Naive B cell (primary cell): ENCODE measurements at regions not wholly inside any gene's neighbourhood (a gene's known extent, or its start where the extent isn't known, plus 50 kb on each side); places are given as distances from the start of the nearest gene placed in this dataset.
"Not testable (repeated sequence)": the region's sequence is repeated elsewhere in the genome, so short reads cannot be mapped to it uniquely, and the experiment has no call there.

Experiments
- ATAC-seq, 2 donors: fragments of 150-1000 bp; cut with Tn5 transposase; 2 replicates each; pipeline ENCODE4 v1.10.0; 2021; ENCODE audit warnings: low read depth in 2 of 2, mild to moderate bottlenecking in 2 of 2, moderate library complexity in 2 of 2
- DNase-seq: peaks from one replicate; pipeline ENCODE4 v3.0.0; 2022
- H3K27ac Mint-ChIP-seq, 6 donors: one replicate each; pipeline ENCODE4 v1.8.0; 2020 to 2022; ENCODE audit warnings: mild to moderate bottlenecking in 6 of 6, mixed read lengths in 6 of 6, moderate library complexity in 5 of 6, inconsistent platforms in 2 of 6
- H3K27me3 Mint-ChIP-seq, 3 donors: one replicate each; pipeline ENCODE4 v1.8.0; 2021 to 2022; ENCODE audit warnings: mixed read lengths in 3 of 3, mild to moderate bottlenecking in 1 of 3
- H3K36me3 Mint-ChIP-seq, 2 donors: one replicate each; pipeline ENCODE4 v1.8.0; 2020 to 2022; ENCODE audit warnings: mixed read lengths in 2 of 2, inconsistent platforms in 1 of 2, mild to moderate bottlenecking in 1 of 2
- H3K4me1 Mint-ChIP-seq, 3 donors: one replicate each; pipeline ENCODE4 v1.8.0; 2020 to 2022; ENCODE audit warnings: mixed read lengths in 3 of 3, inconsistent platforms in 1 of 3, mild to moderate bottlenecking in 1 of 3, moderate library complexity in 1 of 3
- H3K4me3 Mint-ChIP-seq, 8 donors: one replicate each; pipeline ENCODE4 v1.8.0; 2020 to 2022; ENCODE audit warnings: mild to moderate bottlenecking in 8 of 8, mixed read lengths in 8 of 8, moderate library complexity in 8 of 8, inconsistent platforms in 2 of 8
- H3K9me3 Mint-ChIP-seq, 7 donors: one replicate each; pipeline ENCODE4 v1.8.0; 2020 to 2022; ENCODE audit warnings: mixed read lengths in 7 of 7, mild to moderate bottlenecking in 5 of 7, inconsistent platforms in 2 of 7, moderate library complexity in 1 of 7

DNA sequence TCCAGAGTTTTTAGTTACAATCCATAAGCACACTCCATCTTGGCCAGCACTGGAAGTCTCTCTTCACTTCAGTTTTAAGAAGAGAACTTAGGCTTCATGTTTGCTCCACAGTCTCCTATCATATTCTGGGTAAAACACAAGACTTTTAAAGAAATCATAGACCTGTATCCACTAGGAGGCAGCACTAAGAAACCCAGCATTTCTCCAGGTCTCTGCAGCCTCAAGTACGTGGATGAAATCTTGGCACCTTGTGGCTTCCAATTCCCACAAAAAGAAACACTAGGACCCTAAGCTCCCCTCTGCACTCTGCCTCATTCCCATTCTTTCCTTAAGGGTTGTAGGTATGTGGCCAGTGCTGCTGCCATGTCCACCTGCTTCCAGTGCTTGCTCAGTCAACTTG, 367.3 kb upstream of the CASK start:
- Mint-ChIP-seq H3K27ac (no peak overlapping the region), H3K36me3 (no peaks in the 10 kb centered on the region), H3K4me3 (no peak overlapping the region), H3K27me3 (no peaks in the 10 kb centered on the region), H3K4me1 (peaks cover 0 to 10% (median 6%) of the 10 kb centered on the region in 3 donors), H3K9me3 (peaks cover 0 to 7% (median 0%) of the 10 kb centered on the region in 7 donors)
- ATAC-seq (no peak), DNase-seq (no peak)

DNA sequence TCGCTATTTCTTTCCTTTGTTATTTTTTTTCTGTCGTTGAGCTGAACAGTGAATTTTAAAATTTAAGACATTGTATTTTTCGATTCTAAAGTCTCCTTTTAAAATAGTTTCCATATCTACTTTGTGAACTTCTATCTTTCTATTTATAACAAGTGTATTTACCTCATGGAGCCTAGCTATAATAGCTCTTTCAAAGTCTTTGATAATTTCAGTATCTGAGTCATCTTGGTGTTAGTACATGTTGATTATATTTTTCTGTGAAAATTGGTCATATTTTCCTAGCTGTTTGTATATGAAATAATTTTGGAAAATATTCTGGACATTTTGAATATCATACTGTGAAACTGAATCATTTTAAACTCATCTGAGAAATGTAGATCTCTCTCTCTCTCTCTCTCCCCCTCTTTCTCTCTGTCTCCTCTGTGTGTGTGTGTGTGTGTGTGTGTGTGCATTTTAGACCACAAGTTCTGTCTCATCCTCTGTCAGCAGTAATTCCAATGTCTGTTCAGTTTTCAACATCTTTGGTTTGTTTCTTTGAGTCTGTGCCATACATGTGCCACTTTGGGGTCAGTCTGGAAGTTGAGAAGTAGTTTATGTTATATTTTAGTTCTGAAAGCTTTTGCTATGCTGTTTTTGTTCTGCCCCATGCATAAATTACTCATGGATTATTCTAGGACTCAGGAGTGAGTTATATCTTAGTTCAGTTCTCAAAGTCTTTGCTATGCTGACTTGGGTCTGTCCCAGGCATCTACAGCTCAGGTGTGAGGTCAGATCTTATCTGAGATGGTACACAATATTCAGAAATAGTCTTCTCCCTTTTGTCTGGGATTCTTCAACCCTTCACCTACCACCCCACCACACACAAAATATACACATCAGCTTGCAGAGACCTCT, 366.4 kb upstream of the CASK start:
- DNase-seq (no peak), ATAC-seq (no peak)
- H3K36me3 Mint-ChIP-seq = no peaks in the 10 kb centered on the region
- peaks cover 0 to 10% (median 6%) of the 10 kb centered on the region in 3 donors for H3K4me1 Mint-ChIP-seq
- no peak overlapping the region for H3K4me3 Mint-ChIP-seq
- H3K27me3 Mint-ChIP-seq = no peaks in the 10 kb centered on the region
- peaks cover 0 to 6% (median 0%) of the 10 kb centered on the region in 7 donors for H3K9me3 Mint-ChIP-seq
- no peak overlapping the region for H3K27ac Mint-ChIP-seq

DNA sequence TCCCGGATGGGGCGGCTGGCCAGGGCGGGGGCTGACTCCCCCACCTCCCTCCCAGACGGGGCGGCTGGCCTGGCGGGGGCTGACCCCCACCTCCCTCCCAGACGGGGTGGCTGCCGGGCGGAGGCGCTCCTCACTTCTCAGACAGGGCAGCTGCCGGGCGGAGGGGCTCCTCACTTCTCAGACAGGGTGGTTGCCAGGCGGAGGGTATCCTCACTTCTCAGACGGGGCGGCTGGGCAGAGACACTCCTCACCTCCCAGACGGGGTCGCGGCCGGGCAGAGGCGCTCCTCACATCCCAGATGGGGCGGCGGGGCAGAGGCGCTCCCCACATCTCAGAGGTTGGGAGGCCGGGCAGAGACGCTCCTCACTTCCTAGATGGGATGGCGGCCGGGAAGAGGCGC, 362.3 kb upstream of the CASK start:
- H3K9me3 Mint-ChIP-seq, ATAC-seq, H3K4me3 Mint-ChIP-seq, H3K36me3 Mint-ChIP-seq, H3K27me3 Mint-ChIP-seq, H3K4me1 Mint-ChIP-seq, H3K27ac Mint-ChIP-seq, DNase-seq: not testable (repeated sequence)

DNA sequence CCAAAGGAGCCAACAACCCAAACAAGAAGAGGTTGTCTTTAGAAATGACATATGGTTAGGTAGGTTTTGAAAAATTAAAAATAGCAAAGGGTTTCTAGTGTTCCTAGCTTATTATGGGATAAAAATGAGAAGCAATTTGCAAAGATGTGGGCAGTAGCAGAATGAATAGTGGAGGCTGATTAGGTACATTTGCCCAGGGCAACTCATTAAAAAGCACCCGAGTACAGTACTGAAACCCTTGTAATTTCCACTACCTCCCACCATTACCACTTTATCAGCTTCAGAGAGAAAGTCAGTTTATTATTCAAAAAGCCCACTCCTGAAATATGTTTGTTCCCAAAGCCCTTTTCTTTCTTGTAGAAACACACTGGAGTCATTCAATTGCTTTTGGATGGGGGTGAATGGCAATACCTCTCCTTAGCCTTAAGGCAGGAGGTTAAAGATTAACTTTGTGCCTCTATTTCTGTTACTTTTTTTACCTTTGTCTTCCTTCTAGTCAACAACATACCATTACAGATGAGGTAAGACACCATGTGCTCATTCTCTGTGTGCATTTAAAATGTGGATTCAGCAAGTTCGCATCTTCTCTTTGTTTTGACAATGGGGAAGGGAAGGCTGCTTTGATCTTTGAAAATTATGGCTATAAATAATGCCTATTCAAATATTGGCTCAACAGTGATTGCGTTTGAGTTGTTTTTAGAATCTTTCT, 353.8 kb upstream of the CASK start:
- Mint-ChIP-seq H3K27ac (peak overlapping the region in 1 of 6 donors; percentile 41), H3K36me3 (no peaks in the 10 kb centered on the region), H3K4me3 (no peak overlapping the region), H3K4me1 (no peaks in the 10 kb centered on the region), H3K9me3 (peaks cover 0 to 2% (median 0%) of the 10 kb centered on the region in 7 donors), H3K27me3 (peaks cover 0 to 11% (median 3%) of the 10 kb centered on the region in 3 donors)
- DNase-seq (no peak), ATAC-seq (no peak)

DNA sequence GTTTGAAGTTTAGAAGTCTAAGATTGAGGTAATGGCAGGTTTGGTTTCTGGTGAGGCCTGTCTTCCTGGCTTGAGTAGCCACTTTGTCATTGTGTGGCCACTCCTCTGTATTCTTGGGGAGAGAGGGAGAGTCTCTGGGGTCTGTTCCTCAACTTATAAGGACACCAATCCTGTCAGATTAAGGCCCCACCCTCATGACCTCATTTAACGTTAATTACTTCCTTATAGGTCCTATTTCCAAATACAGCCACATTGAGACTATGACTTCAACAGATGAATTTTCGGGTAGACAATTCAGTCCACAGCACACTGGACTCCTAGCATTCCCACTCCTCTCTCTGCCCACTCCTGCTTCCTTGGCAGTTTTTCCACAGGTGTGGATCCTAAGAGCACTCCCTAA, 350.8 kb upstream of the CASK start:
- DNase-seq = no peak
- H3K9me3 Mint-ChIP-seq = peaks cover 0 to 2% (median 0%) of the 10 kb centered on the region in 7 donors
- no peak overlapping the region for H3K4me3 Mint-ChIP-seq
- peaks cover 0 to 11% (median 3%) of the 10 kb centered on the region in 3 donors for H3K27me3 Mint-ChIP-seq
- no peak for ATAC-seq
- no peaks in the 10 kb centered on the region for H3K4me1 Mint-ChIP-seq
- no peak overlapping the region for H3K27ac Mint-ChIP-seq
- H3K36me3 Mint-ChIP-seq = no peaks in the 10 kb centered on the region

DNA sequence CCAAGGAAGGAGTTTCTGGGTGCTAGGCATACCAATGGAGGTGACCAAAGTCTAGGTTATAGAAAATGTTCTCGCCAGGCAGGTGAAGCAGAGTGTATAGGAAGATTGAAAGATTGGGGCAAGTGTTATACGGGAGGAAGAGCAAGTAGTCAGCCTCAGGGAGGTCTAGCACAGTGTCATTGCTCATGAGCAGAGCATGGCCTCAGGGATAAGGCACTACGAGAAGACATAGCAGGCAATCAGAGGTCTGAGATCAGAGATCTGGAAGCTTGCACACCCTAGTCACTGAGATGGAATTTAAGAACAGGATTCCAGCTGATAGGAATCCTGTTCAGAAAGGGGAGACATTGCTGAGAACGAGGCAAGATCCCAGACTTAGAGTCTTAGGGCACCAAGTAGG, 350.0 kb upstream of the CASK start:
- DNase-seq = no peak
- Mint-ChIP-seq H3K27ac (no peak overlapping the region), H3K9me3 (peaks cover 0 to 2% (median 0%) of the 10 kb centered on the region in 7 donors), H3K36me3 (no peaks in the 10 kb centered on the region), H3K27me3 (peaks cover 0 to 4% (median 3%) of the 10 kb centered on the region in 3 donors), H3K4me1 (no peaks in the 10 kb centered on the region), H3K4me3 (no peak overlapping the region)
- no peak for ATAC-seq

DNA sequence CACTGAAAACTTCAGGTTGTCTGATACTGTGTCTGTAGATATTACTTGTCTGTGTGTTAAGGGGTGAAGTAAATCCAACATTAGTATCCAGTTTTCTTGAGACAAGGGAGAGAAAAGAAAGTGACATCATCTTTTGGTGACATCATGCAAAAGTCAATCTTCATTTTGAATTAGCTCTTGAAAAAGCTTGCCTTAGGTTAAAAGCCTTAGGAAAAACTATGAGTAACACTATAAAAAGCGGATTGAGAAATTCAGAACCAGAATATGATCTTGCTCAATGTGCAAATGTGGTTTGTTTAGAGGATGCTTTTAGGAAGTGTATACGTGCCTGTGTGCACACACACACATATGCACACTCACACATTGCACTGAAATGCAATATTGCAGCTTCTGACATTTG, 345.8 kb upstream of the CASK start:
- Mint-ChIP-seq H3K36me3 (no peaks in the 10 kb centered on the region), H3K27me3 (no peaks in the 10 kb centered on the region), H3K27ac (no peak overlapping the region), H3K4me1 (no peaks in the 10 kb centered on the region), H3K9me3 (peaks cover 0 to 2% (median 0%) of the 10 kb centered on the region in 7 donors), H3K4me3 (no peak overlapping the region)
- ATAC-seq (no peak), DNase-seq (no peak)

DNA sequence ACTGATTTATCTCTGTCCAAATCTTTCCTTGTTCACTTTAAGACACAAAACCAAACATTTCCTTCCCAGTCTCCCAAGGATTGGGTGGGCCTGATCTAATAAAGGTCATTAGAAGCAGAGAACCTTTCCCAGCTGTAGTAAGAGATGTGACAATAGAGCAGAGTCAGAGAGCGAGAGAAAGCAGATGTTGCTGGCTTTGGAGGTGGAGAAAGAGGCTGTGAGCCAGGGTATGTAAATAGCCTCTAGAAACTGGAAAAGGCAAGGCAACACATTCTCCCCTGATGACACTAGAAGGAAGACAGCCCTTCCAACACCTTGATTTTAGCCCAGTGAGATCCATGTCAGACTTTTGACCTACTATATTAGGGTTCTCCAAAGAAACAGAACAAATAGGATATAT, 337.5 kb upstream of the CASK start:
- Mint-ChIP-seq H3K9me3 (peaks cover 2 to 16% (median 12%) of the 10 kb centered on the region in 7 donors), H3K27ac (no peak overlapping the region), H3K4me1 (no peaks in the 10 kb centered on the region), H3K27me3 (peaks cover 0 to 8% (median 0%) of the 10 kb centered on the region in 3 donors), H3K36me3 (no peaks in the 10 kb centered on the region), H3K4me3 (no peak overlapping the region)
- ATAC-seq = no peak
- no peak for DNase-seq

DNA sequence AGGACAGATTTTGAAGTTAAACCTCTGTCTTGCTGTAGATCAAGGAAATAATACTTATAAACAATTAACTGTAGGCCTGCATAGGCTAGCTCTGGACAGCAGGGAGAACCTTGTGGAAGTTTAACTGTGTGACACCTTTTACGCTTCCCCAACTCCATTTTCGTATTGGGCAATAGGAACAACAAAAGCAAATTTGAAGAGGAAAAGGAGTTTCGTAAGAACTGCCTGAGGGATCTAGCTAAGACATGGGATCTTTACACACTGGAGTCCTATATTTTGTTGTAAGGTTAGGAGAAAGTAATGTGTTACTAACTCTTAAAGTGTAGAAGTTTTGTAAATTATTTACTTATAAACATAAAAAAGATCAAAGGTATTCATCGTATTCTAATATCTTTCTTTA, 324.9 kb upstream of the CASK start:
- Mint-ChIP-seq H3K9me3 (peaks cover 0 to 6% (median 0%) of the 10 kb centered on the region in 7 donors), H3K4me3 (no peak overlapping the region), H3K4me1 (peaks cover 0 to 10% (median 0%) of the 10 kb centered on the region in 3 donors), H3K27me3 (peaks cover 7 to 36% (median 15%) of the 10 kb centered on the region in 3 donors), H3K36me3 (no peaks in the 10 kb centered on the region), H3K27ac (no peak overlapping the region)
- DNase-seq = no peak
- no peak for ATAC-seq

DNA sequence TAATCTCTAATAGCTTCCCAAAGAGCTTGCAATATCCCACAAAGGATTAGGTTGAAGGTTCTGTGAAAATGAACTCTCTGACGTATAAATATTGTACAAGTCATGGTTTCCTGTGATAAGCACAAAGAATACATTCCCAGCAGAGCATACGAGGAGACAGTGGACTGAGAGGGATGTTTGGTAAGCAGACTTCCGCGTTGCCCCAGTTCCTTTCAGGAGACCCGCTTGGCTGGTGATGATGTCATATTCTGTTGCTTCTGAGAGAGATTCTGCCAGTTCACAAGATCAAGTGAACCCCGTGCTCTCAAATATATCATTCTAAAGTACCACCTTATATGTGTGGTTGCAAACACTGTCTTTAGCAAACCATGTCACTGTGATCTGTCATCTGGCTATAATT, 323.9 kb upstream of the CASK start:
- peak overlapping the region in 4 of 8 donors; percentile 29 to 58 (median 34) for H3K4me3 Mint-ChIP-seq
- peak overlapping the region in 1 of 6 donors; percentile 41 for H3K27ac Mint-ChIP-seq
- no peaks in the 10 kb centered on the region for H3K36me3 Mint-ChIP-seq
- DNase-seq (peak; percentile 3), ATAC-seq (peak in 1 of 2 donors; percentile 75)
- peaks cover 0 to 6% (median 0%) of the 10 kb centered on the region in 7 donors for H3K9me3 Mint-ChIP-seq
- H3K4me1 Mint-ChIP-seq = peaks cover 0 to 10% (median 0%) of the 10 kb centered on the region in 3 donors
- peaks cover 7 to 36% (median 15%) of the 10 kb centered on the region in 3 donors for H3K27me3 Mint-ChIP-seq

DNA sequence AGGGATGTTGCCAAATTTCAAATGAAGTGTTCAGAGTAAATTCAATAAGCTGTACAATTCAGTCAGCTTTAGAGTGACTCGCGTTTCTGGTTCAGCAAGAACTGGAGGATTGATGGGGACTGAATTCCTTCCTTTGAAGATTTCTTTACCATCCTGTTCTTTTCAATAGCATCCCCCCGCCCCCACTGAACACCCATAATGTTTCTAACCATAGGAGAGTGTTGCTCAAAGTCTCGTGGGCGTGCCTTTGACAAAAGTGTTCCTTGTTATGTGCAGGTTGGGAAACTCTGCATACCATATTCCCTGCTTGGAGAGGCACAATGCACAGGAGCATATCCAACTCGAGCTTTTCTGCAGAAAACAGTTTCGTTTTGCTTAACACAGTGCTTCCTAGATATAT, 323.5 kb upstream of the CASK start:
- Mint-ChIP-seq H3K27me3 (peaks cover 7 to 36% (median 15%) of the 10 kb centered on the region in 3 donors), H3K4me1 (peaks cover 0 to 10% (median 0%) of the 10 kb centered on the region in 3 donors), H3K27ac (no peak overlapping the region), H3K36me3 (no peaks in the 10 kb centered on the region), H3K9me3 (peaks cover 0 to 6% (median 0%) of the 10 kb centered on the region in 7 donors), H3K4me3 (peak overlapping the region in 3 of 8 donors; percentile 29 to 58 (median 37))
- ATAC-seq (no peak), DNase-seq (no peak)

DNA sequence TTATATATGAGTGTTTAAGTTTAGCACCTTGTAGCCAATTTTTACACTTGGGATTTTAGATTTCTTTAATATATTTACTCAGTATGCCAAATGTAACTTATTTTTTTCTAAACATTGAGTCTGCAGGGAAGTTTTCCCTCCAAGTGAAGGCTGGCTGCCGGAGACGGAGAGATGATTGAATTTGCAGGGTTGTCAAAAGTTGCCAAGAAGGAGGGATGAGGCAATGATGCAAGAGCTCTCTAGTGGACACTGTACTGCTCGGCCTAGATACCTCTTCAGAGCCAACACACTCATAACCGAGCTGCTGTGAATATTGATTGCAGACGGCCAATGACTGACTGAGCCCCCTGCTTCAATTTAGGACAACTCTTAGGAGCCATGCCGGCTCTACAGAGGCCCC, 318.6 kb upstream of the CASK start:
- ATAC-seq = no peak
- Mint-ChIP-seq H3K27ac (no peak overlapping the region), H3K9me3 (peaks cover 0 to 2% (median 0%) of the 10 kb centered on the region in 7 donors), H3K27me3 (peaks cover 0 to 8% (median 0%) of the 10 kb centered on the region in 3 donors), H3K4me1 (peaks cover 0 to 1% (median 0%) of the 10 kb centered on the region in 3 donors), H3K36me3 (no peaks in the 10 kb centered on the region), H3K4me3 (no peak overlapping the region)
- DNase-seq = no peak

DNA sequence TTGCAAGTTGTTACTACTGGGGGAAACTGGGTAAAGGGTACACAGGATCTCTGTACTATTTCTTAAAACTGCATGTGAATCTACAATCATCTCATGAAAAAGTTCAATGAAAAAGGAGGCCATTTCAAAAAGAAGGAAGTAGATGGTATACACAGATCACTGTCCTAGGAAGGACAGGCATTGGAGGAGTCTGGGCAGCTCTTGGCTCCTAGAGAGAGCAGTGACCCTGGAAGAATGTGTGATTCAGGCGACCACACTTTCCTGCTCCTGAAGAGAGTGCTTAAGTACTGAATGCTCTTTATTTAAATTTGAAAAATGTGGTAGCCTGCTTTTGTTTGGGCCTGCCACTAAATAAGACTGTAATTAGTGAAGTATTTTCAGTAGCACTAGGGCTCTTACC, 318.1 kb upstream of the CASK start:
- DNase-seq (no peak), ATAC-seq (no peak)
- Mint-ChIP-seq H3K4me1 (no peaks in the 10 kb centered on the region), H3K36me3 (no peaks in the 10 kb centered on the region), H3K9me3 (peaks cover 0 to 2% (median 0%) of the 10 kb centered on the region in 7 donors), H3K27ac (no peak overlapping the region), H3K4me3 (no peak overlapping the region), H3K27me3 (peaks cover 0 to 14% (median 0%) of the 10 kb centered on the region in 3 donors)
